ENCODE measurements at regions not wholly inside any gene's neighbourhood (a gene's known extent, or its start where the extent isn't known, plus 50 kb on each side); places are given as distances from the start of the nearest gene placed in this dataset.

DNA sequence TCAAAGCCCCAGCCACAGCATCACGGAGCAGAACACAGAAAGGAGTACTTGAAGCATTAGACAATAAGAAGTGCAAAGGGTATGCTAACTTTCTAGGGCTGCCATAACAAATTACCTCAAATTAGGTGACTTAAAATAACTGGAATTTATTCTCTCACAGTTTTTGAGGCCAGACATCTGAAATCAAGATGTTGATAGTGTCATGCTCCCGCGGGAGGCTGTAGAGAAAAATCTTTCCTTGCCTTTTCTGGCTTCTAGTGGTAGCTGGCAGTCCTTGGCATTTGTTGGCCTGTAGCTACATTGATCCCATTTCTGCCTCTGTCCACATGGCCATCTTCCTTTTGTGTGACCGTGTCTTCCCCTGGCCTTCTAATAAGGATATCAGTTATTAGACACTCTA is 51.9 kb upstream of the SPDL1 start:
- DNase-seq (no peak), ATAC-seq (no peak)
- no peak overlapping the region for H3K4me3 Mint-ChIP-seq
- Histone ChIP-seq H3K27me3 (ENCODE audit: control insufficient read depth, insufficient read depth, low read length) (peaks cover 2% of the 10 kb centered on the region), H3K9me3 (ENCODE audit: control insufficient read depth, insufficient read depth, low read length) (no peaks in the 10 kb centered on the region), H3K36me3 (ENCODE audit: control insufficient read depth, insufficient read depth, low read length) (no peaks in the 10 kb centered on the region), H3K27ac (ENCODE audit: low read length) (no peak overlapping the region), H3K4me1 (ENCODE audit: control insufficient read depth, insufficient read depth, low read length) (no peaks in the 10 kb centered on the region), H3K4me3 (ENCODE audit: low read length) (no peak overlapping the region)
- no peaks in the 10 kb centered on the region for H3K4me1 Mint-ChIP-seq
- WGBS (ENCODE audit: insufficient coverage): 93% methylated on average over 4 of the region's 4 CpGs
- TF ChIP-seq CTCF (IDR thresholded peaks at IDR 0.05): no peak
- H3K36me3 Mint-ChIP-seq: no peaks in the 10 kb centered on the region
- H3K27ac Mint-ChIP-seq: no peak overlapping the region
- peaks cover 17 to 56% of the 10 kb centered on the region in 2 donors for H3K27me3 Mint-ChIP-seq (ENCODE audit: low read depth in 2 of 2)
- intact Hi-C loops (cut with micrococcal nuclease): no loop called here
- peaks cover 0 to 4% of the 10 kb centered on the region in 2 donors for H3K9me3 Mint-ChIP-seq

DNA sequence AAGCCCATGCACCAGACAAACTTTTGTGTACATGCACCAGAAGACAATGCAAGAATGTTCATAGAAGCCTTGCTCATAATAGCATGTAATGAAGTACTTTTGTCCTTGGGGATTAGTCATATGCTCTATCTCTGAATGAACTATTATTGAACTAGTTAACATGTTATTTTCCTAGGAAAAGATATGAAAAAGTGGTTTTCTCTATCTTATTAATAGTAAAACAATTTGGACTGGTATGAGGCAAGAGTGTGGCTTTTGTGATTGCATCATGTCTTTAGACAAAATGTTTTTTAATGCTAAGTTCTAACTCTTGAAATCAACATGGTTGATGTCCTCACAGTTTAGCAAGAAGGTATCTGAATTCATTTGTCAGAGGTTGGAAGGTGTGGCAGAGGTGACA is 55.7 kb upstream of the SPDL1 start:
- H3K27me3 ChIP-seq (ENCODE audit: control insufficient read depth, insufficient read depth, low read length): peaks cover 2% of the 10 kb centered on the region
- TF ChIP-seq CTCF (IDR thresholded peaks at IDR 0.05): no peak

GRCh38 chr5:169527066-169527465 is 56.5 kb upstream of the SPDL1 start:
- no peak overlapping the region for H3K4me3 ChIP-seq (ENCODE audit: low read length)
- no peak for ATAC-seq
- Mint-ChIP-seq H3K27me3 (ENCODE audit: low read depth in 2 of 2) (peaks cover 21 to 65% of the 10 kb centered on the region in 2 donors), H3K9me3 (peaks cover 0 to 4% of the 10 kb centered on the region in 2 donors), H3K4me3 (no peak overlapping the region), H3K4me1 (no peaks in the 10 kb centered on the region), H3K27ac (no peak overlapping the region), H3K36me3 (no peaks in the 10 kb centered on the region)
- no CpG with 5 or more reads among the region's 2 CpGs for WGBS (ENCODE audit: insufficient coverage)
- H3K4me1 ChIP-seq (ENCODE audit: control insufficient read depth, insufficient read depth, low read length): no peaks in the 10 kb centered on the region
- no peak overlapping the region for H3K27ac ChIP-seq (ENCODE audit: low read length)
- no peaks in the 10 kb centered on the region for H3K9me3 ChIP-seq (ENCODE audit: control insufficient read depth, insufficient read depth, low read length)
- intact Hi-C loops (cut with micrococcal nuclease): no loop called here
- no peaks in the 10 kb centered on the region for H3K36me3 ChIP-seq (ENCODE audit: control insufficient read depth, insufficient read depth, low read length)
- DNase-seq: no peak
- peaks cover 2% of the 10 kb centered on the region for H3K27me3 ChIP-seq (ENCODE audit: control insufficient read depth, insufficient read depth, low read length)
- no peak for TF ChIP-seq CTCF (IDR thresholded peaks at IDR 0.05)

More for the DNA sequence above, 55.7 kb upstream of the SPDL1 start:
- intact Hi-C loops (cut with micrococcal nuclease): no loop called here
- Histone ChIP-seq H3K36me3 (ENCODE audit: control insufficient read depth, insufficient read depth, low read length) (no peaks in the 10 kb centered on the region), H3K27ac (ENCODE audit: low read length) (no peak overlapping the region), H3K9me3 (ENCODE audit: control insufficient read depth, insufficient read depth, low read length) (no peaks in the 10 kb centered on the region), H3K4me3 (ENCODE audit: low read length) (no peak overlapping the region), H3K4me1 (ENCODE audit: control insufficient read depth, insufficient read depth, low read length) (no peaks in the 10 kb centered on the region)
- Mint-ChIP-seq H3K27ac (no peak overlapping the region), H3K27me3 (ENCODE audit: low read depth in 2 of 2) (peaks cover 23 to 64% of the 10 kb centered on the region in 2 donors), H3K36me3 (no peaks in the 10 kb centered on the region), H3K9me3 (peaks cover 0 to 4% of the 10 kb centered on the region in 2 donors), H3K4me3 (no peak overlapping the region), H3K4me1 (no peaks in the 10 kb centered on the region)
- DNase-seq: no peak
- no peak for ATAC-seq

GRCh38 chr5:169522851-169523250 is 60.7 kb upstream of the SPDL1 start:
- no peak for ATAC-seq
- Histone ChIP-seq H3K27me3 (ENCODE audit: control insufficient read depth, insufficient read depth, low read length) (no peaks in the 10 kb centered on the region), H3K36me3 (ENCODE audit: control insufficient read depth, insufficient read depth, low read length) (no peaks in the 10 kb centered on the region), H3K4me3 (ENCODE audit: low read length) (no peak overlapping the region), H3K4me1 (ENCODE audit: control insufficient read depth, insufficient read depth, low read length) (no peaks in the 10 kb centered on the region), H3K9me3 (ENCODE audit: control insufficient read depth, insufficient read depth, low read length) (no peaks in the 10 kb centered on the region), H3K27ac (ENCODE audit: low read length) (no peak overlapping the region)
- Mint-ChIP-seq H3K9me3 (peaks cover 0 to 5% of the 10 kb centered on the region in 2 donors), H3K4me1 (no peaks in the 10 kb centered on the region), H3K27me3 (ENCODE audit: low read depth in 2 of 2) (peaks cover 18 to 39% of the 10 kb centered on the region in 2 donors), H3K4me3 (no peak overlapping the region), H3K27ac (no peak overlapping the region), H3K36me3 (peaks cover 6% of the 10 kb centered on the region)
- no peak for DNase-seq
- no peak for TF ChIP-seq CTCF (IDR thresholded peaks at IDR 0.05)
- intact Hi-C loops (cut with micrococcal nuclease): no loop called here
- 92% methylated on average over 3 of the region's 3 CpGs for WGBS (ENCODE audit: insufficient coverage)

Data from natural killer cell (primary cell).